ENCODE measurements at regions not wholly inside any gene's neighbourhood (a gene's known extent, or its start where the extent isn't known, plus 50 kb on each side); places are given as distances from the start of the nearest gene placed in this dataset.

DNA sequence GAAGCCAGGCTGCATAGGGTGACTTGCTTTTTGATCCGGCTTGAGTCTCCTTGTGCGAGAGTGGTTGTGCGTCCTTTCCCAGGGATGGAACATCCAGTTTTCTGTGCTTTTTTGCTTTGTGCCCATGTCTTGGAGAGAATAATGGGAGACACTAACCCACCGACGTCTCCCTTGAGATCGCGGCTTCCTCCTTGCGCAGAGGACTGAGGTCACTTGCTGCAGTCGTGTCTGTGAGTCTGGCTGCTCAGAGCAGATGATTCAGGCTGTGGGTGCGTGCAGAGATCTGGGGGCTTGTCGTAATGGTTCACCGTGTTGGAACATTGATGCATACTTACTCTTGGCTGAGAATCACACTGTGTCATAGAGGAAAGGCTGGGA, 164.5 kb upstream of the CACNA1E start:
- TF ChIP-seq, protein P1, sequence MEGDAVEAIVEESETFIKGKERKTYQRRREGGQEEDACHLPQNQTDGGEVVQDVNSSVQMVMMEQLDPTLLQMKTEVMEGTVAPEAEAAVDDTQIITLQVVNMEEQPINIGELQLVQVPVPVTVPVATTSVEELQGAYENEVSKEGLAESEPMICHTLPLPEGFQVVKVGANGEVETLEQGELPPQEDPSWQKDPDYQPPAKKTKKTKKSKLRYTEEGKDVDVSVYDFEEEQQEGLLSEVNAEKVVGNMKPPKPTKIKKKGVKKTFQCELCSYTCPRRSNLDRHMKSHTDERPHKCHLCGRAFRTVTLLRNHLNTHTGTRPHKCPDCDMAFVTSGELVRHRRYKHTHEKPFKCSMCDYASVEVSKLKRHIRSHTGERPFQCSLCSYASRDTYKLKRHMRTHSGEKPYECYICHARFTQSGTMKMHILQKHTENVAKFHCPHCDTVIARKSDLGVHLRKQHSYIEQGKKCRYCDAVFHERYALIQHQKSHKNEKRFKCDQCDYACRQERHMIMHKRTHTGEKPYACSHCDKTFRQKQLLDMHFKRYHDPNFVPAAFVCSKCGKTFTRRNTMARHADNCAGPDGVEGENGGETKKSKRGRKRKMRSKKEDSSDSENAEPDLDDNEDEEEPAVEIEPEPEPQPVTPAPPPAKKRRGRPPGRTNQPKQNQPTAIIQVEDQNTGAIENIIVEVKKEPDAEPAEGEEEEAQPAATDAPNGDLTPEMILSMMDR (IDR thresholded peaks at IDR 0.05), result no peak

DNA sequence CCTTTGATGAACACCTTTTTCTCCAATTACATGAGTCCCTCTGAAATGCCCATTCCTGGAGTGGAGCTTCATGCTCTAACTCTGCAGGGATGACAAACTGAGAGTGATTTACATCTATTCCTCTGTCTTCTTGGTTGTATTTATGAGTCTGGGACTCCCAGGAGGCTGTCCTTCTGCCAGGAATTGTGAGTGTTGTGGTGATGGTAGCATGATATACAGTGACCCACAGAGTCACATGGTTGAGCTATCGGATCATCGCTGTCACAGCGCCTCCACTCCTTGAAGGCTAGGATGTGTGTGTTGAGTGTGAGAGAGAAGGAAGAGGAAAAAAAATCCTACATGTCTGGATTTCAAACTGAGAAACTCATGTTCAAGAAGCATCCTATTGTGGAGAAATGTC, 163.4 kb upstream of the CACNA1E start:
- TF ChIP-seq, protein P1 (IDR thresholded peaks at IDR 0.05), result no peak

DNA sequence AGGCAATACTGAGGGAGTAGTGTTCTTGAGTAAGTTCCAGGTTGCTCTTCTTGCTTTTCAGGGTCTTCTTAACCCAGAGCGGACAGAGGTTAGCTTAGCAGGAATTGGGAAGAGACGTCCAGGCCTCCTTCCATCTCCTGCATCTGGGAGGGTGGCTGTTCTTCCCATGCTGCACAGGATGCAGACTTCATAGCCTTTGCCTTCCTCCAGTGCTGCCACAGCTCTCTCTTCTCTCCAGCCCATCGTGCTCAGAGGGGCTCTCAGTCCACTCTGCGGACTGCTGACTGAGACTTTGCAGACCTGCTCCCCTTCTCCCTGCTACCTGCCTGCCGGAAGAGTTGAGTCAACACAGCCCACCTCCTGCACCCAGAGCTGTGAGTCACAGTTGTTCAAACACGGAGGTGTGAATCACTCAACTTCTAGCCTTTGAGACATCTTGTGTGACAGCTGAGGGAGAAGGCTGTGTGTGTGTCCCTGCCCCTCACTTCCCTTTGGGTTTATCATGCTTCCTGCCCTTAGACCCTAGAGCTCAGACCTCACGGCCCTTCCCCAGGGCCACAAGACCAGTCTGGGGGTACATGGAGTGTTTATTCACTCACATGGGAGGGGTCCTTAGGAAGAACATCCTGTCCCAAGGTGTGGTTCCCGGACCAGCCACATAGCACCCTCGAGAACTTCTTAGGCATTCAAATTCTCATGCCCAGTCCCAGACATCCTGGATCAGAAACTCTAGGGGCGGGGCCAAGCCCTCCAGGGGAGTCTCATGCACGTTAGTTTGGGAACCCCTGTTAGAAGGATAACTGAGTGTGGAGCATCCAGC, 158.3 kb upstream of the CACNA1E start:
- TF ChIP-seq, protein P1 (IDR thresholded peaks at IDR 0.05), result no peak

DNA sequence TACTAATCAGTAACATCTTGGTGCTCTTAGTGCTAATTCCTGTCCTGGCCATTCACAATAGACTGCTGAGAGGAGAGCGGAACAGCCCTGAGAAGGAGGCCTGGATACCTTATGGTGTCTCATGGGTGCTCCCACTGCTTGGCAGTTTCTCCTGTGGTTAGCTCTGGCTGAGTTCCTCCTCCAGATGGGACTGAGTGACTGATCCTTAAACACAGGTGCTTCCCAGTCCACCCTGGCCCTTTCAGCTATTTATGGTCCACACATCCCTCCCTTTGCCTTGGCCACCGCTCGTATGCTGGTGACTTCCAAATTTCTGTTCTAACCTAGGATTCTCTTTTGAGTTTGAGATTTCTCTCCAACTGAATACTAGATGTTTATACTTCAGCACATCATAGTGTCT, 157.0 kb upstream of the CACNA1E start:
- TF ChIP-seq, protein P1 (IDR thresholded peaks at IDR 0.05), result no peak

DNA sequence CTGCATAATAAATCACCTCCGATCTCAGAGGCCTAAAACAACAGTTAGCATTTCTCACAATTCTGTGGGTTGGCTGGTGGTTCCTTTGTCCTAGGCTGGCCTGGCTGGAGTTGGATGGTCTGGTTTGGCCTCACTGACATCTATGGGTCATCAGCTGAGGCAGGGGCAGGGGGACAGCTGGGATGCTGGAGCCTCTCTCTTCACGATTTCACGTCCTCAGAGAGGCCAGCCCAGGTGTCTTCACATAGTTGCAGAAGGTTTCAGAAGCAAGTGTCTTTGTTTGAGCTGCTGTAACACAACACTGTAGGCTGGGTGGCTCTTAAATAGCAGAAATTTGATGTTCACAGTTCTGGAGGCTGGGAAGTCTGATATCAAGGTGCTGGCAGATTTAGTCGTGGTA, 155.5 kb upstream of the CACNA1E start:
- TF ChIP-seq, protein P1 (IDR thresholded peaks at IDR 0.05), result no peak

DNA sequence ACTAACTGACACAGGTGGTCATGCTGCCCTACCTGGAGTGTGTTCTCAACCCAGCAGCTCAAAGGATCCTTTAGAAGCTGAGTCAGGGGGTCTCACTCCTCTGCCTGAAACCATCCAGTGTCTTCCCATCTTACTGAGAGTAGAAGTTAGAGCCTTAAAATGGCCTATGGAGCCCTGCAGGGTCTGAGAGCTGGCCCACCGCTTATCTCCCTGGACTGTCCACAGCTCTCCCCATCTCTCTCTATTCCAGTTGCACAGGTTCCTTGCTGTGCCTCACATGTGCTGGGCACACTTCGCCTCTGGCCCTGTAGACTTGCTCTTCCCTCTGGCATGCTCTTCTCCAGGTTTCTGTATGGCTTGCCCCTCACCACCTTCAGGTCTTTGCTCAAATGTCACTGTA, 148.6 kb upstream of the CACNA1E start:
- TF ChIP-seq, protein P1 (IDR thresholded peaks at IDR 0.05), result no peak

DNA sequence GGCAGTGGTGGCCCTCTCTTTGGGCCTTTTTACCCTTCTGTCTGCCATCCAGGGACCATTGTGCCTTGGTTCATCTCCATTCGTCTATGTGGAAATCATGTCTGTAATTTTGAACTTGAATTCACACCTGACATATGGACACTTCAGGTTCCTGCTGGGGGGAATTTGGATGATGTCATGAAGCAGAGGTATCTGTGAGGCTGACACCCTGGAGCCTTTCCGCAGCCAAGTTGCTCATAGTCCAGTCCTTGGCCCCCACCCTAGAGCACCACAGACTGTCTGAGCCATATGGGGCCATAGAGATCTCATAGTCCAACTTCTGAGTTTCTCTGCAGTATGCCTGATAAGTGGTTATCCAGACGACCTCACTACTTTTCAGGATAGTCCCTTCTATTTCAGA, 147.7 kb upstream of the CACNA1E start:
- TF ChIP-seq, protein P1 (IDR thresholded peaks at IDR 0.05), result no peak
